ENCODE measurements at regions not wholly inside any gene's neighbourhood (a gene's known extent, or its start where the extent isn't known, plus 50 kb on each side); places are given as distances from the start of the nearest gene placed in this dataset.

GRCh38 chr14:95404583-95404982 lies 84.9 kb upstream of the CLMN start:
- TF ChIP-seq CTCF (IDR thresholded peaks at IDR 0.05 in 4 of 5, conservative IDR thresholded peaks at IDR 0.05 in 1 of 5) (no peak), POLR2A (IDR thresholded peaks at IDR 0.05) (no peak)
